ENCODE measurements at regions not wholly inside any gene's neighbourhood (a gene's known extent, or its start where the extent isn't known, plus 50 kb on each side); places are given as distances from the start of the nearest gene placed in this dataset.

- ChIA-PET POLR2A (no interaction called here), CTCF (no interaction called here)
- 15% methylated on average over 2 of the region's 2 CpGs for WGBS (ENCODE audit: missing lambda C conversion rate)
- Histone ChIP-seq H3K9me3 (no peaks in the 10 kb centered on the region), H3K27ac (no peak overlapping the region), H3K4me3 (no peak overlapping the region), H3K4me2 (no peak overlapping the region), H3K4me1 (no peaks in the 10 kb centered on the region)
- FAIRE-seq (no peak), ATAC-seq (no peak), DNase-seq (ENCODE audit: low read depth in 1 of 2, low spot score in 1 of 2) (no peak)
- TF ChIP-seq, protein P1, sequence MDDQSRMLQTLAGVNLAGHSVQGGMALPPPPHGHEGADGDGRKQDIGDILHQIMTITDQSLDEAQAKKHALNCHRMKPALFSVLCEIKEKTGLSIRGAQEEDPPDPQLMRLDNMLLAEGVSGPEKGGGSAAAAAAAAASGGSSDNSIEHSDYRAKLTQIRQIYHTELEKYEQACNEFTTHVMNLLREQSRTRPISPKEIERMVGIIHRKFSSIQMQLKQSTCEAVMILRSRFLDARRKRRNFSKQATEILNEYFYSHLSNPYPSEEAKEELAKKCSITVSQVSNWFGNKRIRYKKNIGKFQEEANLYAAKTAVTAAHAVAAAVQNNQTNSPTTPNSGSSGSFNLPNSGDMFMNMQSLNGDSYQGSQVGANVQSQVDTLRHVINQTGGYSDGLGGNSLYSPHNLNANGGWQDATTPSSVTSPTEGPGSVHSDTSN (IDR thresholded peaks at IDR 0.05) = no peak
These were observed 255.3 kb downstream of the KIF4B start for GRCh38 chr5:155268770-155269425.

GRCh38 chr5:155270725-155271124 is 257.2 kb downstream of the KIF4B start:
- no peak for DNase-seq (ENCODE audit: low read depth in 1 of 2, low spot score in 1 of 2)
- Histone ChIP-seq H3K4me1 (no peaks in the 10 kb centered on the region), H3K9me3 (no peaks in the 10 kb centered on the region), H3K4me3 (no peak overlapping the region), H3K4me2 (no peak overlapping the region), H3K27ac (no peak overlapping the region)
- 28% methylated on average over 3 of the region's 3 CpGs for WGBS (ENCODE audit: missing lambda C conversion rate)
- TF ChIP-seq HDAC2 (IDR thresholded peaks at IDR 0.05) (no peak), TFCP2L1 (CRISPR knock-in tag; IDR thresholded peaks at IDR 0.05) (no peak), HOXB13 (CRISPR knock-in tag; IDR thresholded peaks at IDR 0.05; ENCODE audit: low read depth) (no peak), RNF2 (IDR thresholded peaks at IDR 0.05; ENCODE audit: borderline replicate concordance, low read depth) (no peak), CEBPB (IDR thresholded peaks at IDR 0.05) (no peak), HMGXB4 (CRISPR knock-in tag; IDR thresholded peaks at IDR 0.05; ENCODE audit: borderline replicate concordance) (no peak), REST (IDR thresholded peaks at IDR 0.05) (no peak), ZFP36 (IDR thresholded peaks at IDR 0.05; ENCODE audit: borderline replicate concordance, partially characterized antibody) (no peak), FOXS1 (CRISPR knock-in tag; IDR thresholded peaks at IDR 0.05) (no peak), POLR2AphosphoS2 (conservative IDR thresholded peaks at IDR 0.05; ENCODE audit: low read length) (no peak), JUNB (IDR thresholded peaks at IDR 0.05) (no peak), HEYL (CRISPR knock-in tag; IDR thresholded peaks at IDR 0.05) (no peak), SMC3 (IDR thresholded peaks at IDR 0.05) (no peak), EP300 (IDR thresholded peaks at IDR 0.05) (no peak)
- TF ChIP-seq, protein P2, sequence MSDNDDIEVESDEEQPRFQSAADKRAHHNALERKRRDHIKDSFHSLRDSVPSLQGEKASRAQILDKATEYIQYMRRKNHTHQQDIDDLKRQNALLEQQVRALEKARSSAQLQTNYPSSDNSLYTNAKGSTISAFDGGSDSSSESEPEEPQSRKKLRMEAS (IDR thresholded peaks at IDR 0.05) = no peak
- no peak for ATAC-seq
- CTCF ChIA-PET = interaction anchor here (1.2 kb wide), 1 partner anchor 51 kb away, joined by 3 read pairs; no protein-coding TSS in a partner anchor
- POLR2A ChIA-PET = no interaction called here
- no peak for FAIRE-seq

DNA sequence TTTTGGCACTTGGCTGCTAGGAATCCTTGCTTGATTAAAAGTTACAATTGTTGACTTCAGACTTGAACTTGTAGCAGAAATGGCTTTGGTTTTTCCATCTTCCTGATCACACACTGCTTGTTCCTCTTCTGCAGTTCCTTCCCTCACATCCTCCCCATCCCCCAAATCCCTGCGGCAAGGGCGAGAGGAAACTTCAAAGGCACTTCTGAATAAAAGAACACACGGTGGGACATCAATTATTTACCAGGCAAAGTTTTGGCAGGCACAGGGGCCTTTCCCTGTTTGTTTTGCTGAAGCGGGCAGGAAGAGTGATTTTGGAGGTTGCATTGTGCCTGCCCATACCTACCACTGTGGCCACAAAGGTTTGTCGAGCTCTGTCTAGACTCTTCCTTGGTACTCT is 260.9 kb downstream of the KIF4B start:
- FAIRE-seq (no peak), DNase-seq (ENCODE audit: low read depth in 1 of 2, low spot score in 1 of 2) (no peak), ATAC-seq (no peak)
- ChIA-PET POLR2A (no interaction called here), CTCF (no interaction called here)
- Histone ChIP-seq H3K9me3 (no peaks in the 10 kb centered on the region), H3K27ac (no peak overlapping the region), H3K4me2 (no peak overlapping the region), H3K4me1 (no peaks in the 10 kb centered on the region), H3K4me3 (no peak overlapping the region)
- 41% methylated on average over 5 of the region's 5 CpGs for WGBS (ENCODE audit: missing lambda C conversion rate)
- TF ChIP-seq EP300 (IDR thresholded peaks at IDR 0.05) (no peak), RFX5 (IDR thresholded peaks at IDR 0.05) (no peak), SMC3 (IDR thresholded peaks at IDR 0.05) (no peak), ESRRA (IDR thresholded peaks at IDR 0.05; ENCODE audit: borderline replicate concordance, low read length) (no peak), JUN (IDR thresholded peaks at IDR 0.05) (no peak), KDM5A (IDR thresholded peaks at IDR 0.05) (no peak), FOXS1 (CRISPR knock-in tag; IDR thresholded peaks at IDR 0.05) (no peak), HOXA7 (CRISPR knock-in tag; IDR thresholded peaks at IDR 0.05) (no peak), RAD21 (conservative IDR thresholded peaks at IDR 0.05 in 1 of 2, IDR thresholded peaks at IDR 0.05 in 1 of 2) (no peak), E2F6 (IDR thresholded peaks at IDR 0.05; ENCODE audit: borderline replicate concordance, low read depth) (no peak)
- TF ChIP-seq, protein P3, sequence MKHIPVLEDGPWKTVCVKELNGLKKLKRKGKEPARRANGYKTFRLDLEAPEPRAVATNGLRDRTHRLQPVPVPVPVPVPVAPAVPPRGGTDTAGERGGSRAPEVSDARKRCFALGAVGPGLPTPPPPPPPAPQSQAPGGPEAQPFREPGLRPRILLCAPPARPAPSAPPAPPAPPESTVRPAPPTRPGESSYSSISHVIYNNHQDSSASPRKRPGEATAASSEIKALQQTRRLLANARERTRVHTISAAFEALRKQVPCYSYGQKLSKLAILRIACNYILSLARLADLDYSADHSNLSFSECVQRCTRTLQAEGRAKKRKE (CRISPR knock-in tag; IDR thresholded peaks at IDR 0.05; ENCODE audit: low read depth) = no peak

All from A549 (cell line).